ENCODE measurements at regions not wholly inside any gene's neighbourhood (a gene's known extent, or its start where the extent isn't known, plus 50 kb on each side); places are given as distances from the start of the nearest gene placed in this dataset.

DNA sequence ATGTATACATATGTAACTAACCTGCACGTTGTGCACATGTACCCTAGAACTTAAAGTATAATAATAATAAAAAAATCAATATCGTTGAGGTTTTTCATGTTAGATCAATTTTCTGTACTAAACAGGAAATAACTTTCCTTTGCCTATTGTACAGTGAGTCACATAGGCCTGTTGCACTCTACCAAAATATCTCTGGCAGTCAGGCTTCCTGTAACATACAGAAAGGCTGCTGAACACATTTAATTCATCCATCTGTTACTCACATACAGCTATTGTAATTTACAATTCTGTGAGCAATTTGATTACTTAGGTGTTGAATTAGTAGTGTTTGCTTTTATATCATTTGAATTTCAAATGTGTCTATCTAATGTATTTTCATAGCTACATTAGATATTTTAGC is 427.8 kb downstream of the TMA16 start:
- H3K27ac ChIP-seq: no peak overlapping the region
- no peaks in the 10 kb centered on the region for H3K4me1 ChIP-seq
- H3K27me3 ChIP-seq: no peaks in the 10 kb centered on the region
- intact Hi-C loops (cut with DNase I): no loop called here
- no peaks in the 10 kb centered on the region for H3K9me3 ChIP-seq
- 63 to 72% (median 68%) methylated on average over 2 of the region's 2 CpGs for WGBS, 4 donors
- no peak for ATAC-seq
- no peaks in the 10 kb centered on the region for H3K36me3 ChIP-seq
- no peak for DNase-seq
- TF ChIP-seq, protein P1, sequence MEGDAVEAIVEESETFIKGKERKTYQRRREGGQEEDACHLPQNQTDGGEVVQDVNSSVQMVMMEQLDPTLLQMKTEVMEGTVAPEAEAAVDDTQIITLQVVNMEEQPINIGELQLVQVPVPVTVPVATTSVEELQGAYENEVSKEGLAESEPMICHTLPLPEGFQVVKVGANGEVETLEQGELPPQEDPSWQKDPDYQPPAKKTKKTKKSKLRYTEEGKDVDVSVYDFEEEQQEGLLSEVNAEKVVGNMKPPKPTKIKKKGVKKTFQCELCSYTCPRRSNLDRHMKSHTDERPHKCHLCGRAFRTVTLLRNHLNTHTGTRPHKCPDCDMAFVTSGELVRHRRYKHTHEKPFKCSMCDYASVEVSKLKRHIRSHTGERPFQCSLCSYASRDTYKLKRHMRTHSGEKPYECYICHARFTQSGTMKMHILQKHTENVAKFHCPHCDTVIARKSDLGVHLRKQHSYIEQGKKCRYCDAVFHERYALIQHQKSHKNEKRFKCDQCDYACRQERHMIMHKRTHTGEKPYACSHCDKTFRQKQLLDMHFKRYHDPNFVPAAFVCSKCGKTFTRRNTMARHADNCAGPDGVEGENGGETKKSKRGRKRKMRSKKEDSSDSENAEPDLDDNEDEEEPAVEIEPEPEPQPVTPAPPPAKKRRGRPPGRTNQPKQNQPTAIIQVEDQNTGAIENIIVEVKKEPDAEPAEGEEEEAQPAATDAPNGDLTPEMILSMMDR (IDR thresholded peaks at IDR 0.05): no peak
- TF ChIP-seq POLR2A (IDR thresholded peaks at IDR 0.05): no peak
- no peak overlapping the region for H3K4me3 ChIP-seq

DNA sequence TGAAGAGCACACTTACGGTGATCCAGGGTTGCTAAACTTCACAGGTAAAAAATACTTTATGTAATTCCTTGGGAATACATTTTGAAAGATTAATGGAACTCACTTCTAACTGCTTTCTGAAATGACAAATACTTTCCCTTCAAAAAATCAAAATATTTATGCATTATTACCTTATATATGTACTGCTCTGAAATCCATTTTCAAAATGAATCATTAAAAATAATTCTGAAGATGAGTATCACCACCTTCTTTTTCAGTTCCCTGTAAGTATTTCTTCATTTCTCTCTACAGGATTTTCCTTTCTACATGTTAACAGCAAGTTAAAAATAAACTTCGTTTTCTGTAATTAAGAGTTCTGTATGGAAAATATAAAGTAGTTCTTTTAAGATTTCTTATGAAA is 428.6 kb downstream of the TMA16 start:
- DNase-seq (no peak), ATAC-seq (no peak)
- H3K27ac ChIP-seq: no peak overlapping the region
- no peak for TF ChIP-seq POLR2A (IDR thresholded peaks at IDR 0.05)
- TF ChIP-seq, protein P1 (IDR thresholded peaks at IDR 0.05): no peak
- H3K4me1 ChIP-seq: no peaks in the 10 kb centered on the region
- intact Hi-C loops (cut with DNase I): no loop called here
- H3K36me3 ChIP-seq: no peaks in the 10 kb centered on the region
- no peaks in the 10 kb centered on the region for H3K9me3 ChIP-seq
- no peaks in the 10 kb centered on the region for H3K27me3 ChIP-seq
- H3K4me3 ChIP-seq: no peak overlapping the region
- 71 to 76% (median 74%) methylated on average over 2 of the region's 2 CpGs for WGBS, 4 donors

GRCh38 chr4:163930086-163930485 is 435.6 kb downstream of the TMA16 start:
- Histone ChIP-seq H3K27me3 (no peaks in the 10 kb centered on the region), H3K4me1 (no peaks in the 10 kb centered on the region), H3K4me3 (no peak overlapping the region), H3K9me3 (no peaks in the 10 kb centered on the region), H3K36me3 (no peaks in the 10 kb centered on the region), H3K27ac (no peak overlapping the region)
- ATAC-seq (no peak), DNase-seq (no peak)
- TF ChIP-seq, protein P1 (IDR thresholded peaks at IDR 0.05): no peak
- TF ChIP-seq POLR2A (IDR thresholded peaks at IDR 0.05): no peak
- intact Hi-C loops (cut with DNase I): no loop called here

GRCh38 chr4:163932504-163932903 is 438.0 kb downstream of the TMA16 start:
- TF ChIP-seq, protein P1 (IDR thresholded peaks at IDR 0.05): no peak
- TF ChIP-seq POLR2A (IDR thresholded peaks at IDR 0.05): no peak
- DNase-seq (no peak), ATAC-seq (no peak)
- 89 to 91% (median 90%) methylated on average over 7 of the region's 7 CpGs for WGBS, 4 donors
- no peaks in the 10 kb centered on the region for H3K4me1 ChIP-seq
- no peaks in the 10 kb centered on the region for H3K36me3 ChIP-seq
- H3K9me3 ChIP-seq: no peaks in the 10 kb centered on the region
- no peak overlapping the region for H3K4me3 ChIP-seq
- no peak overlapping the region for H3K27ac ChIP-seq
- intact Hi-C loops (cut with DNase I): no loop called here
- no peaks in the 10 kb centered on the region for H3K27me3 ChIP-seq

All from heart left ventricle (tissue), 16 donors.